HG03354 (cell line): ENCODE measurements at regions not wholly inside any gene's neighbourhood (a gene's known extent, or its start where the extent isn't known, plus 50 kb on each side); places are given as distances from the start of the nearest gene placed in this dataset.
"Not testable (repeated sequence)": the region's sequence is repeated elsewhere in the genome, so short reads cannot be mapped to it uniquely, and the experiment has no call there.

Experiments
- ATAC-seq: cut with Tn5 transposase; IDR thresholded peaks from one replicate; pipeline ENCODE4 v1.9.1; 2021; ENCODE audit warnings: mild to moderate bottlenecking; ENCODE audit not compliant: unreplicated experiment, poor library complexity, severe bottlenecking

DNA sequence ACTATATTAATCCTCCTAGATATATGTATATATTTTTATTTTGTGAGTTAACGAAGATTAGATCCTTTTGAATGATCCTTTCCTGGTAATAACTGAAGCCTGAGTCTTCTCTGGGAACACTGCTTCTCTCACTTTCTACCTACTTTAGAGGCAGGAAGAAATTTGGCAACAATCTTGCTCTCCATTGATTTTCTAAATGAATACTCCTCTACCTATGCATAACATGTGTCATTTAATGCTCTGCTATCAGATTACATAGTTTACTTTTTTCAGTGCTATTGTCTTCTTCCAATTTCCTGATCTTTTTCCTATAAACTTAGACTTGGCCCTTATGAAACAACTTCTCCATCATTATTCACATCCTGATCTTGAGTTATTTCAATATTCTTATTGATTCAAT lies 60.4 kb upstream of the PDHA2 start:
- no peak for ATAC-seq

DNA sequence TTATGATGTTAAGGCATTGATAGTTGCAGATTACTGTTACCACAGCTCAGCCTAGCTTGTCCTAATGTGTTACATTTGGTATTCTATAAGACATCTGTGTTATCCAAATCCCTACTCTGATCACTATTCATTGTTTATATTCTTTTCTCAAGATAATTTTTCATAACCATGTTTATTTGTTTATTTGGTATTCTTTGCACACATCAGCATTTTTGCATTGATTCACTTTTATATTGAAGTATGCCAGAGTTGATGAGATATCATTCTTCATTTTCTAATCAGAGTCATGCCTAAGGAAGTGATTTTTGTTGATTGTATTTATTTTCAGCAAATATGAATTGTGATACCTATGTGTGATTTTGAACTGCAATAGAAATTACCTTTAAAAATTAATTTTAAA lies 61.2 kb upstream of the PDHA2 start:
- no peak for ATAC-seq

DNA sequence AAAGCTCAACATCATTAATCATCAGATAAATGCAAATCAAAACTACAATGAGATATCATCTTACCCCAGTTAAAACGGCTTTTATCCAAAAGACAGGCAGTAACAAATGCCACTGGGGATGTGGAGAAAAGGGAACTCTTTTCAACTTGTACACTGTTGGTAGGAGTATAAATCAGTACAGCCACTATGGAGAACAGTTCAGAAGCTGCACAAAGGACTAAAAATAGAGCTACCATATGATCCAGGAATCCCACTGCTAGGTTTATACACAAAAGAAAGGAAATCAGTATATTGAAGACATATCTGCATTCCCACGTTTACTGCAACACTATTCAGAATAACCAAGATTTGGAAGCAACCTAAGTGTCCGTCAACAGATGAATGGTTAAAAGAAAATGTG lies 69.3 kb upstream of the PDHA2 start:
- not testable (repeated sequence) for ATAC-seq

DNA sequence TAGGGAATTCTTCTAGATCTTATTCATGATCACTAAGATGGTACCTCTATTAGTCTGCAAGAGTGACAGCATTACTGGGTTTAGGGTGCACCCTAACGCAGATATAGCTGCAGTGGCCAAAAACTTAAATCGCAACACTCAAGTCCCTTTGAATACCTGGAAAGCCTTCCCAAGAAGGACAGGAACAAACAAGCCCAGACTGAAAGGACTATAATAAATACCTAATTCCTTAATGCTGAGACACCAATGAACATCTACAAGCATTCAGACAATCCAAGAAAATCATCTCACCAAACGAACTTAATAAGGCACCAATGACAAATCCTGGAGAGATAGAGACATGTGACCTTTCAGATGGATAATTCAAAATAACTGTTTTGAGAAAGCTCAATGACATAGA lies 74.9 kb upstream of the PDHA2 start:
- ATAC-seq = no peak

DNA sequence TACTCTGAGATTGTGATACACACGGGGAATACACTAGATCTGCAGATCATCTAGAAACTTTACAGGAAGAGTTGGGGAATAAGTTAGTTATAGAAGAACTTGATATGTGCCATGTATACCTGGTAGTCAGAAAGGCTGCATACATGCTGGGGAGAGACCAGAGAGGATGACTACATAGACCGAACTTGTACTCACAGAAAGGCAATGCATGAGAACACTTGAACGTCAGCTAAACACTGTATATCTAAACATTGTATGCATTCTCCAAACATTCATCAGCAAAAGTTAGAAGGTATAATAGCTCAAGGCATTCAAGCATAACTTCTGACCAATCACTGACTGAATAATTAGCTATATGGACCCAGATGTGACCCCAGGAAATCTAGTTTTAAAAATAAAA lies 78.0 kb upstream of the PDHA2 start:
- ATAC-seq = no peak

DNA sequence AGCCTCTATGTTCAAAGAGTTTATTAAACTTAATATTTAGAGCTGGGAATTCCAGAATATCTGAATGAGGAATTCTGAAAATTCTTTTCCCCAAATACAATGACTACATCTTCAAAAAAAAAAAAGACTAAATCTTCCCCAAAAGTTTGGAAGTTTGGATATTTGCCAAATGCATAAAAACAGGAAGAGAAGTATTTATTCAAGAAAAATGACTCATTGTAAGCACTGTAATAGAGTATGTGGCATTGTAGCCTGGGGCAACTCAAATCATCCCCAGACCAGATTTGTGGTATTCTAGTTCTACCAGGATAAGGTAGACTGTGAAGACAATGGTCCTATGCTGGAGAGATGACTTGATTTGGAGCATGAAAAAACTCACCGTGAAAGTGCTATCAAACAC lies 78.5 kb upstream of the PDHA2 start:
- ATAC-seq = no peak

DNA sequence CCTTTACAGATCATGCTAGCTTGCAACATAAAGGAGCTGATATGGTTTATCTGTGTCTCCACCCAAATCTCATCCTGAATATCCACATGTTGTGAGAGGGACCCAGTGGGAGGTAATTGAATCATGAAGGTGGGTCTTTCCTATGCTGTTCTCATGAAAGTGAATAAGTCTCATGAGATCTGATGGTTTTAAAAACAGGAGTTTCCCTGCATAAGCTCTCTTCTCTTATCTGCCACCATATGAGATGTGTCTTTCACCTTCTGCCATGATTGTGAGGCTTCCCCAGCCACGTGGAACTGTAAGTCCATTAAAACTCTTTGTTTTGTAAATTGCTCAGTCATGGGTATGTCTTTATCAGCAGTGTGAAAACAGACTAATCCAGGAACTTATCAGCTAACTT lies 79.2 kb upstream of the PDHA2 start:
- ATAC-seq = not testable (repeated sequence)

DNA sequence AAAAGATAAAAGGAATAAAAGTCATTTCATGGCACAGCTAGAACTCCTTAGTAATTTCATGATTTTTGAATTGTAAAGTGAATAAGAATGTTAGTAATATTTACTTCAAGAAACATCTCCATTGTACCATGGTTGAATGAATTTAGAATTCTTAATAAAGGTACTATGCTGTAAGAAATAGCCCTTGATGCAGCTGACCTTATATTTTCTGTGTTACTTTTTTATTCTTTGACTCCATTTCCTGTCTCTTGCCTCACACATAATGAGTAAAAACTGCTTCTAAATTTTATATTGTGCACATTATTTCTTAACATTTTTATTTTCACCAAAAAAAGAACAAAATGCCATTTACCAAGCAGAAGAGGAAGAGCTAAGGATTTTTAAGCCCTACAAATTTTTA lies 81.9 kb upstream of the PDHA2 start:
- no peak for ATAC-seq

DNA sequence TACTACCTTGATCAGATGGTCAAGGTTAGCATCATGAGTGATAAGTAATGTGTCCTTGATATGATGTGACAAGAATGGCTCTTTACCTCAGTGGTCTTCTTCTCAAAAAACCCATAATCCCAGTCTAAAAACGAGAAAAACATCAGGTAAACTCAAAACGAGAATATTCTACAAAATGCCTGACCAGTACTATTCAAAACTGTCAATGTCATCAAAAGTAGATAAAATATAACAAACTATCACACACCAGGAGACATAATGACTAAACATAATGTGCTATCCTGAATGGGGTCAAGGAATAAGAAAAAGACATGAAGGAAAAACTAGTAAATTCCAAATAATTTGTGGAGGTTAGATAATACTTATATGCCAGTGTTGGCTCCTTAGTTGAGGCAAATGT lies 85.2 kb upstream of the PDHA2 start:
- no peak for ATAC-seq

DNA sequence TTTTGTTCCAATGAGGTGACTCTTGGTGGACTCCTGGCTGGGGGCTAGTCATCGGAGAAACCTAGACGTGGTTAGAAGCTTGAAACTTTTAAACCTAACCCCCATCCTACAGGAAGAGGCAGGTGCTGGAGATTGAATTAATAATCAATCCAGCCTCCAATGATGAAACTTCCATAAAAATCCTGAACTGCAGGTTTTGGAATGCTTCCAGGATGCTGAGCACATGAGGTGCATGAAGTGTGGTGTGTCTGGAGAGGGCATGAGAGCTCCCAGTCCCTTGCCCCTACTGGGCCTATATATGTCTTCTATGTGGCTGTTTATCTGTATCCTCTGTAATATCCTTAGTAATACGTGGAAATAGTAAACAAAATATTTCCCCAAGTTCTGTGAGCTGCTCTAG lies 90.7 kb upstream of the PDHA2 start:
- no peak for ATAC-seq

DNA sequence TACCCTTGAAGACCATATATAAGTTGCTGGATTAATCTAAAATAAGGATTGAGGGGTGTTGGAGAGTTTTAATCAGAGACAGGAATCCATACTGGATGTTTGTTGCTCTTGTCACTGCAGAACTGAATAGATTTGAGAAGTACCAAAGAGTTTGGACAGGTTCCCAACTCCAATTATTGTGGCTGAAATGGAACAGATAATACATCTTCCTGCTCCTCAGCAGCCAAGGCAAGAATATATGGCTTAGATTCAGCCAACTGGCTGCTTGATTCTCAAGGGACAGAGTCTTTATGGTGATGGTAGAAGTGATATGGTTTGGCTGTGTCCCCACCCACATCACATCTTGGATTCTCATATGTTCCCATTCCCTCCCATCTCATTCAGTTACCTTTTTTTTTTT lies 97.0 kb upstream of the PDHA2 start:
- ATAC-seq = no peak

DNA sequence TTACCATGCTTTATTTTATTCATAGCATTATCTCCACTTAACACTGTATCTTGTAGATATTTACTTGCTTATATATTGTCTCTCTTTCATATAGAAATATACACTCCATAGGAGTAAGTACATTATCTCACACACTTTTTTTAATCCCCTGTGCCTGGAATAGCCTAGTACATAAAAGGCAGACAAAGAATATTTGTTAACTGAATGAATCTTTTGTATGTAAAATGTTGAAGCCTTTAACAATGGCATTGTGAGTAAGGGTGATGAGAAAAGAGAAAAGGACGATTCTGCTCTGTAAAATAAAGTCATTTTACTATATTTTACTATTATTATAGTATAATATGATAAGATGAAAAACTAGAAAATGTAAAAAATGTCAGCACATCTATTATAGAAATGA lies 97.7 kb upstream of the PDHA2 start:
- ATAC-seq = no peak

DNA sequence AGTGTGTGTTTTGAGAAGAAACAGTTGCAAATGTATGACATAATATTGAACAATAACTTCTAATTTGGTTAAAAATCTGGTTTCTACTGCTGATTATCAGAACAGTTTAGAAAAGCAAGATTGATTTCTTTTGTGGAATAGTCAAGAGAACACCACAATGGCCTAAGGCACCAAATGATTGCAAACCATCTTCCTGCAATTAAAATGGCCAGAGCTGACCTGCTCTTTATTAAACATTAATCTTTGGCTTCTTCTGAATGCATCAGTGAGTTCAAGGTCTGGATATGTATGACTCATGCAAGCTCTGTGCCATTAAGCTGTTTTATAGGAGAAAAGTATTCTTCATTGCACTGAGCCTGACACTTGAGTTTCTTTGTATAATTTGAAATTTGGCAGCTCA lies 107.8 kb upstream of the PDHA2 start:
- ATAC-seq = no peak

DNA sequence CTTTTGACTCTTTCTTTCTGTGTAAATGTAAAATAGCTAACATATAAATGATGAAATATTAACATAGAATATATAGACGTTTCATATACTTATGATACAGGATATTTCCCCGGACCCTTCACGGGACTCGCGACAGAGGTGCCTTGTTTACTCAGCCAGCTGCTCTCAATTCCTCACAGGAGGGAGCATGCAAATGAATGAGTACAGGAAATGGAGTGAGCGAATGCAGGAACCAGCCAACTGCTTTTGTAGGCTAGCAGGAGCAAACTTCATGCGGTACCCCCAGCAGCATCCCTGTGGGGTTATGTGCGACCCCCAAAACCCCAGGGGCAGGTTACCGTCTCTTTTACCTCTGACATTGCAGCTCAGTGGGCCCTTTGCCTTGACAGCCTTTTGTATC lies 110.3 kb upstream of the PDHA2 start:
- ATAC-seq = no peak

DNA sequence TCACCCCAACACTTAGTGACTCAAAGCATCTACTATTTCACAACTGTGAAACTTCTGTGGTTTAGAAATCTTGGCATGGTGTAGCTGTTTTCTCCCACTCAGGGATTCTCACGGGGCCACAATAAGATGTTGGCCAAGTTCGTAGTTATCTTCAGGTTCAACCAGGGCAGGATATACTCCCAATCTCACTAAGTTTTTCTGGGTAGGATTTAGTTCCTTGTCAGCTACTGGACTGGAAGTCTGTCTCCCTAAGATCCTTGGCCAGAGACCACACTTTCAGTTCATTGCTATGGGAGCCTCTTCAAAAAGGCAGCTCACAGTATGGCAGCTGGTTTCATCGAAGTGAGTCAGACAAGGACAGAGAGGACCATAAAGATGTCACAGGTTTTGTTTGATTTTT lies 111.7 kb upstream of the PDHA2 start:
- ATAC-seq = no peak

DNA sequence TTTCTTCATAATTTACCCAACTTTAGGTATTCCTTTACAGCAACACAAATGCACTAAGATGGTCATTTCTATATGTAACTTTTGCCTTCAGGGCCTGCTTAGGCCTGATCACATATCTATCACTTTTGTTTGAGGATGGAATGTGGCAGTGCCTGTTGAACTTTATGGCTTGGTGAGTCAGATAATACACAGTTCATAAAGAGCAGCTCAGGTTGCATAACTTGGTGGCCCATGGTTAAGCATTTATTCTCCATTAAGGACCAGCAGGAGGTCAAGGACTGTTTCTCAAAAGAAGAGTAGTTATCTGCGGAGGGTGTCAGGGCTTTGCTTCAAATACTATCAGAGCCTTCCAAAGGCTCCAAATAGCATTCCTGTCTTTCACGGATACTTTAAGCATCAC lies 124.1 kb upstream of the PDHA2 start:
- ATAC-seq = no peak

DNA sequence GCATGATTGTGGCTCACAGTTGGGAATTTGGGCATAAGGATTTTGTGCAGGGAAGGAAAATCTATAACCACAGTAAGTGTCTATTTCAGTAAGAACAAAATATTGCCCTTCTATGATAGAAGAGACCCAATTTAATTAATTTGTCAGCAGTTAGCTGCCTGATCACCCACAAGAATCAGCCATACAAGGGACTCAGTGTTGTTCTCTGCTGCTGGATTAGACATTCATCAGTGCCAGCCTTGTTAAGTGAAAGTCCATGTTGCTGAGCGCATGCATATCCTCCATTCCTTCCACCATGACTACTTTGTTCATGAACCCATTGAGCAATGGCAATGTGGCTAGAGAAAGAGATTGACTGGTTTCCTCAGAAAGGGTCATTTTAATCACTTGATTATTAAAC lies 125.3 kb upstream of the PDHA2 start:
- ATAC-seq = no peak

DNA sequence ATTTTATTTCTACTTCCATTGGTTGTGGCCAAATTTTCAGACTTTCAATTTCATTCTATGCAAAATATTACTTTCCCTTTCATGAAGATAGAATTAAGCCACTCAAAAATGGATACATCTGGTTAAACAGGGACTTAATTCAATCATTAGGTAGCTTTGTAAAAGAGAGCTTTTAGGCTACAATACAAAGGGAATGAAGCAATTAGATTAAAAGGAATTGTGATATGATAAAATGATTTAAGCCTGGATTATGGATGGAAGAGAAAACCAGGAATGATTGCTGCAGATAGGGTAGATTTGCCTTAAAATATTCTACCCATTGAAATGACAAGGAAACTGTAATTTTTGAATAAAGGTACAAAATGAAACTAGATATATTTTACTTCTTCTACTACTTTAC lies 134.6 kb upstream of the PDHA2 start:
- ATAC-seq = no peak

DNA sequence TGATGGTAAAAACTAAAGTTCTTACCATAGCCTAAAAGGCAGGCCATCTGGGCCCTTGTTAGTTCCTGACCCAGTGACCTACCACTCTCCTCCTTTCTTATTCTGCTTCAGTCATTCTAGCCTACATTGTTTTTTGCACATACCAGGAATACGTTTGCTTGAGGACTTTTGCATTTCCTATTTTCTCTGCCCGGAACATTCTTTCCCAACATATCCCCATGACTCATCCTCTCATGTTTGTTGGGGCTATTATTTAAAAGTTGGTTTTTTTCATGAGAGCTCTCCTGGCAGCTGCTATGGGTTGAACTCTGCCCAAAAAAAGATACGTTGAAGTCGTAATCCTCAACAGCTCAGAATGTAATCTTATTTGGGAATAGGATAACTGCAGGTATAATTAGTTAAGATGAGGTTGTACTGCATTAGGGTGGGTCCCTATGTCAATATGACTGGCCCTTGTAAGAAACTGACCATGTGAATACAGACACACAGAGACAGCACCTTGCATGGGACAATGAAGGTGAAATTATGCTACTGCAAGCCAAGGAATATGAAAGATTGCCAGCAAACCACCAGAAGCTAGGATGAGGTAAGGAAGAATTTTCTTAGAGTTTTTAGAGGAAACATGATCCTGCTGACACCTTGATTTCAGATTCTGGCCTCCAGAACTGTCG lies 138.3 kb upstream of the PDHA2 start:
- no peak for ATAC-seq

DNA sequence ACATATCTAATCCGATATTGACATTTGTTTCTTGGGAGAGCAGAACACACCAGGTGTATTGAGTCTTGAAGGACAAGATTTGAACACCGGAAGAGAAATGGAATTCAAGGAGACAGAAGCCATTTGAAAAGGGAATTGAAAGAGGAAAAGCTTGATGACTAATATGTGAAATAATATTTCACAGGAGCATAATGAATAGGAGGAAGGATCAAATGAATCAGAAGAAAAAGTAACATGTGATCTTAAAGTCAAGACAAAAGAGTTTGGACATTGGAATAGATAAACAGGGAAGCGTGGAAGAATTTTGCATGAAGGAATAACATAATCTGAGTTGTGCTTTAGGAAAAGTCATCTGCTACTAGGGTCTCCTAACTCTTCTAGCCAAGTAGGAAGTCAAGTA lies 145.5 kb upstream of the PDHA2 start:
- ATAC-seq = no peak

DNA sequence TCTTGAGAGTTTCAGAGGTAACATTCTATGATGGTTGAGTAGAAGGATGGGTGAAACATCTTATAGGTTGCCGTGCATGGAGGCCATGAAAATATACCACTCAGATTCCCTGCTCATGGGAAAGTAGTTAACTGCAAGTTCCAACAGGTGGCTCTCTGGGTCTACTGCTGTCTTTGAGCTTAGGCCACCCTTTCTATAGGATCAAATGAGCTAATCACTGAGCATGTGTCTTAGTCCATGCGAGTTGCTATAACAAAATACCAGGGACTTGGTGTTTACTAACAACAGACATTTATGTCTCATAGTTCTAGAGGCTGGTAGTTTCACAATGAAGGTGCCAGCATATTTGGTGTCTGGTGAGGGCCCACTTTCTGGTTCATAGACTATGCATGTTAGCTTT lies 144.8 kb upstream of the UNC5C start:
- ATAC-seq = no peak

DNA sequence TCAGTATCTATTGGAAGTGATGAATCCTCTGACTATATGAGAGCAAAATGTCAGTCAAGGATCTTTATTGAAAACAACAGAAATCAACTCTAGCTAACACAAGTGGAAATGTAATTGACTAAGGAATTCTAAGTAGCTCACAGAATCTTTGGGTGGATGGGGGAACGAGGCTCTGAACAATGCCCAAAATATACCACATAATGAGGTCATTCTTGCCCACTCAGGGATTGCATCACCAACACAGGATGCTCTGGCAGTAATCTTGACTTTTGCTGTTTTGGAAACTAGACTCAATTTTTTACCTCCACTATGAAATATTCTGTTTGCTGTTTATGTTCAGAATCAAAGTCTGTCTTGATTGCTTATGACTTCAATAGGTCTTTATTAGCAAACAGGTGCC lies 127.4 kb upstream of the UNC5C start:
- ATAC-seq = no peak
